ENCODE measurements at regions not wholly inside any gene's neighbourhood (a gene's known extent, or its start where the extent isn't known, plus 50 kb on each side); places are given as distances from the start of the nearest gene placed in this dataset.
"Not testable (repeated sequence)": the region's sequence is repeated elsewhere in the genome, so short reads cannot be mapped to it uniquely, and the experiment has no call there.

GRCh38 chr10:27388761-27389399 is 115.2 kb upstream of the RAB18 start:
- DNase-seq = no peak

GRCh38 chr10:27383595-27384542 is 120.2 kb upstream of the RAB18 start:
- no peak for DNase-seq

- no peak for DNase-seq
These were observed 121.9 kb upstream of the RAB18 start for GRCh38 chr10:27382176-27382575.

- no peak for DNase-seq
These were observed 123.2 kb upstream of the RAB18 start for GRCh38 chr10:27380929-27381358.

- DNase-seq = not testable (repeated sequence)
These were observed 125.1 kb upstream of the RAB18 start for GRCh38 chr10:27379041-27379440.

GRCh38 chr10:27373566-27374160 is 130.4 kb upstream of the RAB18 start:
- DNase-seq = no peak

- DNase-seq = no peak
These were observed 131.5 kb upstream of the ACBD5 start for GRCh38 chr10:27372095-27372494.

- not testable (repeated sequence) for DNase-seq
These were observed 130.8 kb upstream of the ACBD5 start for GRCh38 chr10:27371375-27371774.

- no peak for DNase-seq
These were observed 129.3 kb upstream of the ACBD5 start for GRCh38 chr10:27369880-27370279.

- DNase-seq = no peak
These were observed 128.1 kb upstream of the ACBD5 start for GRCh38 chr10:27368706-27369105.

GRCh38 chr10:27366769-27367168 is 126.2 kb upstream of the ACBD5 start:
- DNase-seq = no peak

GRCh38 chr10:27364028-27364427 is 123.4 kb upstream of the ACBD5 start:
- no peak for DNase-seq

- peak; percentile 8 to 73 (median 60) for DNase-seq
These were observed 120.1 kb upstream of the ACBD5 start for GRCh38 chr10:27360581-27361172.

GRCh38 chr10:27359792-27360355 is 119.3 kb upstream of the ACBD5 start:
- DNase-seq = no peak

GRCh38 chr10:27356738-27357137 is 116.1 kb upstream of the ACBD5 start:
- DNase-seq = no peak

GRCh38 chr10:27355918-27356573 is 115.4 kb upstream of the ACBD5 start:
- no peak for DNase-seq

- DNase-seq = not testable (repeated sequence)
These were observed 114.2 kb upstream of the ACBD5 start for GRCh38 chr10:27354643-27355270.

GRCh38 chr10:27354100-27354499 is 113.5 kb upstream of the ACBD5 start:
- not testable (repeated sequence) for DNase-seq

GRCh38 chr10:27349987-27350386 is 109.4 kb upstream of the ACBD5 start:
- DNase-seq = no peak

GRCh38 chr10:27347827-27348207 is 107.2 kb upstream of the ACBD5 start:
- not testable (repeated sequence) for DNase-seq

- no peak for DNase-seq
These were observed 104.9 kb upstream of the ACBD5 start for GRCh38 chr10:27345455-27345920.
